Naive thymus-derived CD8-positive, alpha-beta T cell (primary cell): ENCODE measurements at regions not wholly inside any gene's neighbourhood (a gene's known extent, or its start where the extent isn't known, plus 50 kb on each side); places are given as distances from the start of the nearest gene placed in this dataset.

Experiments
- ATAC-seq, 2 donors: fragments of 150-1000 bp; cut with Tn5 transposase in 1 of 2; sonication (Bioruptor Pico), chemical (Tn5 transposase) in 1 of 2; 1 replicate in 1 of 2; 2 replicates in 1 of 2; pipeline ENCODE4 v1.10.0; 2021; ENCODE audit warnings: mild to moderate bottlenecking in 2 of 2, moderate library complexity in 2 of 2
- POLR2A ChIA-PET: fragments of 350-600 bp; sonication (Branson Sonifier 250); formaldehyde crosslinking; loops from one replicate; lab custom pipeline; 2021; ENCODE audit warnings: antibody characterized with exemption; lab: Charles Lee
- DNase-seq, 10 donors: peaks; one replicate each; pipeline versions ENCODE4 v3.0.0 to v3.0.0-alpha.2; 2020 to 2022
- H3K27ac Mint-ChIP-seq, 10 donors: one replicate each; pipeline ENCODE4 v1.8.0; 2020 to 2022; ENCODE audit warnings: mild to moderate bottlenecking in 10 of 10, mixed read lengths in 10 of 10, moderate library complexity in 4 of 10, inconsistent platforms in 1 of 10
- H3K27me3 Mint-ChIP-seq, 5 donors: one replicate each; pipeline ENCODE4 v1.8.0; 2021 to 2022; ENCODE audit warnings: mixed read lengths in 5 of 5
- H3K36me3 Mint-ChIP-seq, 3 donors: one replicate each; pipeline ENCODE4 v1.8.0; 2020 to 2022; ENCODE audit warnings: mixed read lengths in 3 of 3, mild to moderate bottlenecking in 2 of 3, inconsistent platforms in 1 of 3
- H3K4me1 Mint-ChIP-seq, 4 donors: one replicate each; pipeline ENCODE4 v1.8.0; 2021 to 2022; ENCODE audit warnings: mixed read lengths in 4 of 4
- H3K4me3 Mint-ChIP-seq, 10 donors: one replicate each; pipeline ENCODE4 v1.8.0; 2020 to 2022; ENCODE audit warnings: mild to moderate bottlenecking in 10 of 10, mixed read lengths in 10 of 10, moderate library complexity in 6 of 10, inconsistent platforms in 1 of 10
- H3K9me3 Mint-ChIP-seq, 9 donors: one replicate each; pipeline ENCODE4 v1.8.0; 2020 to 2022; ENCODE audit warnings: mixed read lengths in 9 of 9, mild to moderate bottlenecking in 3 of 9, inconsistent platforms in 1 of 9, moderate library complexity in 1 of 9

DNA sequence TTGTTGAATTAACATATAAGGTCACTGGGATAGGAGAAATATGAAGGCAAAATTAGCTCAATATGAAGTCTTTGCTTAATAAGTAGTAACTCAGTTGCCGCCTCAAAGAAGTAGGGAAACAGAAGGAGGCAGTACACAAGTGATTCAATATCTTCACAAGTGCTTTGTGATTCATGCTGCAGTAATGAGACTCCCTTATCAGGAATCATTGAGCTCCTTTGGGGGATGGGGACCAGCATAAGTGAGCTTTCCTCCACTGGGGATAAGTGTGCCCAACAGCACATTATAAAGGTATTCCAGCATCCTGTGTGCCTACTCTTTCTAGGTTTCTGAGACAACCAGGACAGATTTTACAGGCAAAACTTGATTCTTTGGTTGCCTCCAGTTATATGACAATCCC lies 323.4 kb upstream of the UBE2E3 start:
- Mint-ChIP-seq H3K27ac (no peak overlapping the region), H3K4me1 (no peaks in the 10 kb centered on the region), H3K27me3 (peaks cover 3 to 19% (median 9%) of the 10 kb centered on the region in 5 donors), H3K36me3 (no peaks in the 10 kb centered on the region), H3K4me3 (no peak overlapping the region), H3K9me3 (no peaks in the 10 kb centered on the region)
- POLR2A ChIA-PET: no interaction called here
- DNase-seq (no peak), ATAC-seq (no peak)

DNA sequence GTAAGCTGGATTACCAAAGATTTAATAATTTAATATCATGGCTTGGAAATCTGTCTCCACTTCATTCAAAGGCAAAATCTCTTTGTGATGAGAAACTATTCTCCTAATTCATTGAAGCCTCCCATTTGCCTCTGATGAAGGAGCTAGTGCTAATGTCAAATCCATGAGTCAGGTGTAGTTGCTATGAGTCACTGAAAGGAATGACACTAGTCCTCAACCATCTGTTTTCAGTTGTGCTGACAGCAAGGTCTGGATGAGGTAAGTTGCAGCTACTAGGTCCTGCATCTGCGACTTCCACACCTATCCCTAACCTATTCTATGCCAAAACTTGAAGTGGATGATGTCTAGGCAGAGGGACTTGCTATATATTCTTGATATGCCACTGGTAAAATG lies 324.0 kb upstream of the UBE2E3 start:
- Mint-ChIP-seq H3K27me3 (peaks cover 3 to 19% (median 9%) of the 10 kb centered on the region in 5 donors), H3K4me1 (no peaks in the 10 kb centered on the region), H3K9me3 (no peaks in the 10 kb centered on the region), H3K36me3 (no peaks in the 10 kb centered on the region), H3K27ac (no peak overlapping the region), H3K4me3 (no peak overlapping the region)
- DNase-seq: no peak
- ATAC-seq: no peak
- POLR2A ChIA-PET: no interaction called here

- no peaks in the 10 kb centered on the region for H3K36me3 Mint-ChIP-seq
- no peaks in the 10 kb centered on the region for H3K9me3 Mint-ChIP-seq
- POLR2A ChIA-PET: no interaction called here
- no peak overlapping the region for H3K27ac Mint-ChIP-seq
- H3K4me1 Mint-ChIP-seq: no peaks in the 10 kb centered on the region
- H3K4me3 Mint-ChIP-seq: no peak overlapping the region
- ATAC-seq: no peak
- H3K27me3 Mint-ChIP-seq: peaks cover 3 to 17% (median 7%) of the 10 kb centered on the region in 5 donors
- DNase-seq: no peak
Observed at GRCh38 chr2:180655842-180656454, 324.5 kb upstream of the UBE2E3 start.

- ATAC-seq: no peak
Observed at GRCh38 chr2:180655393-180655792, 325.0 kb upstream of the UBE2E3 start.

DNA sequence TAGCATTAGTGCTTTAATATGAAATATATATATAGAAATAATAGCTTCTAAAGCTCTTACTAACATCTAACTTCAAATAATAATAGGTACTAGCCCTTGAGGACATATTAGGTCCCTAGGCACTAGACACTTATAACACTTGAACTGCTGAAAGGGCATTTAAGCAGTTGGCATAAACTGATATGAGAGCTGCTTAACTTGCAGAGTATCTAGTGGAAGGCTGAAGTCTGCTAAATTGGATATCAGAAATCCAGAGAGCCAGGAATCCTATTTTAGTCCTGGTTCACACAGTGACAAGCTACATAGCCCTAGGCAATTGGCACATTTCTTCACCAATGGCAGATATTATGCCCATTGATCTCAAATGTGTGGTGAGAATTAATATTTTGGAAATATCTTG lies 326.9 kb upstream of the UBE2E3 start:
- Mint-ChIP-seq H3K4me3 (no peak overlapping the region), H3K27me3 (peaks cover 0 to 7% (median 3%) of the 10 kb centered on the region in 5 donors), H3K4me1 (no peaks in the 10 kb centered on the region), H3K9me3 (no peaks in the 10 kb centered on the region), H3K27ac (no peak overlapping the region), H3K36me3 (no peaks in the 10 kb centered on the region)
- POLR2A ChIA-PET: no interaction called here
- no peak for DNase-seq
- no peak for ATAC-seq

More at GRCh38 chr2:180655393-180655792, 325.0 kb upstream of the UBE2E3 start:
- no peak overlapping the region for H3K27ac Mint-ChIP-seq
- DNase-seq: no peak
- no peak overlapping the region for H3K4me3 Mint-ChIP-seq
- peaks cover 3 to 15% (median 6%) of the 10 kb centered on the region in 5 donors for H3K27me3 Mint-ChIP-seq
- H3K9me3 Mint-ChIP-seq: no peaks in the 10 kb centered on the region
- POLR2A ChIA-PET: no interaction called here
- no peaks in the 10 kb centered on the region for H3K4me1 Mint-ChIP-seq
- H3K36me3 Mint-ChIP-seq: no peaks in the 10 kb centered on the region

DNA sequence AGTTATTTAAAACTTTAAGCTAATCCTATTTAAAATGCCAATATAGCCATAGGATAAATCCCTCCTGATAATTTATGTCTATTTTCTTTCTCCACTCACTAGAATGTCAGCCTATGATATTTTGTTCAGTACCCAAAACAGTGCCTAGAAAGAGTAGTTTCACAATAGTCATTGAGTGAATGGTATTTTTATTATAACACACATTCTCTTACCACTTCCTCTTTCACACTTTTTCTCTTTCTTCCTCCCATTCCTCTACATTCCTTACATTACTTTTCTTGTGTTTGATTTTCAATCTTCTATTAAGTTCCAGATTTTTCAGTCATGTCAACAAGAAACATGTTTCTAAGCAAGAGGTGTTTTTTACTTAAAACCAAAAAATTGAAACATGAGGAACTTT lies 327.6 kb upstream of the UBE2E3 start:
- H3K27me3 Mint-ChIP-seq: peaks cover 0 to 10% (median 3%) of the 10 kb centered on the region in 5 donors
- POLR2A ChIA-PET: no interaction called here
- H3K36me3 Mint-ChIP-seq: no peaks in the 10 kb centered on the region
- no peak overlapping the region for H3K4me3 Mint-ChIP-seq
- no peak overlapping the region for H3K27ac Mint-ChIP-seq
- DNase-seq: no peak
- H3K4me1 Mint-ChIP-seq: no peaks in the 10 kb centered on the region
- H3K9me3 Mint-ChIP-seq: no peaks in the 10 kb centered on the region
- ATAC-seq: no peak

GRCh38 chr2:180651596-180651995 lies 328.8 kb upstream of the UBE2E3 start:
- DNase-seq (no peak), ATAC-seq (no peak)
- H3K36me3 Mint-ChIP-seq: no peaks in the 10 kb centered on the region
- no peak overlapping the region for H3K4me3 Mint-ChIP-seq
- H3K27ac Mint-ChIP-seq: no peak overlapping the region
- POLR2A ChIA-PET: no interaction called here
- no peaks in the 10 kb centered on the region for H3K4me1 Mint-ChIP-seq
- peaks cover 0 to 12% (median 3%) of the 10 kb centered on the region in 5 donors for H3K27me3 Mint-ChIP-seq
- H3K9me3 Mint-ChIP-seq: no peaks in the 10 kb centered on the region

DNA sequence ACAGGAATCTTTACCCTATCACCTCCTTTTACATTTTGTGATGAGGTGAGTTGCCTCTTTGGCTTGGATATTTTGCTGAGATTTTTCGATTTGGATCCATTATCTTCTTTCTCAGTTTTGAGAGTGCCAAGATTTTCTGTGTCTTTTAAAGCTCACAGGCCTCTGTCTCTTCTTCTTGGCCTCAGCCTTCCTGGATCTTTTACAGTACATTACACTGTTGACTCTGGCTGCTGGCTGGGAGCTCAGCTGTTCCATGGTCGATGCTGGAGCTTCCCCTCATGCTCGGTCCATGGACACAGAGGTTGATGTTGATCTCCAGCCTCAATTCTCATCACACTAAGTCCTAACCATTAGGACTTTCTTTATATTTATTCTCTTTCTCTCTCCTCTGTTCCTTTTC lies 332.8 kb upstream of the UBE2E3 start:
- POLR2A ChIA-PET: no interaction called here
- no peaks in the 10 kb centered on the region for H3K4me1 Mint-ChIP-seq
- H3K27ac Mint-ChIP-seq: no peak overlapping the region
- peaks cover 0 to 2% (median 0%) of the 10 kb centered on the region in 9 donors for H3K9me3 Mint-ChIP-seq
- no peak for DNase-seq
- H3K36me3 Mint-ChIP-seq: no peaks in the 10 kb centered on the region
- H3K27me3 Mint-ChIP-seq: peaks cover 0 to 8% (median 1%) of the 10 kb centered on the region in 5 donors
- no peak overlapping the region for H3K4me3 Mint-ChIP-seq
- no peak for ATAC-seq

- Mint-ChIP-seq H3K27me3 (peaks cover 0 to 7% (median under 1%) of the 10 kb centered on the region in 5 donors), H3K36me3 (no peaks in the 10 kb centered on the region), H3K27ac (no peak overlapping the region), H3K4me1 (no peaks in the 10 kb centered on the region), H3K4me3 (no peak overlapping the region), H3K9me3 (peaks cover 0 to 2% (median 0%) of the 10 kb centered on the region in 9 donors)
- POLR2A ChIA-PET: no interaction called here
- DNase-seq (no peak), ATAC-seq (no peak)
Observed at GRCh38 chr2:180647221-180647620, 333.2 kb upstream of the UBE2E3 start.

DNA sequence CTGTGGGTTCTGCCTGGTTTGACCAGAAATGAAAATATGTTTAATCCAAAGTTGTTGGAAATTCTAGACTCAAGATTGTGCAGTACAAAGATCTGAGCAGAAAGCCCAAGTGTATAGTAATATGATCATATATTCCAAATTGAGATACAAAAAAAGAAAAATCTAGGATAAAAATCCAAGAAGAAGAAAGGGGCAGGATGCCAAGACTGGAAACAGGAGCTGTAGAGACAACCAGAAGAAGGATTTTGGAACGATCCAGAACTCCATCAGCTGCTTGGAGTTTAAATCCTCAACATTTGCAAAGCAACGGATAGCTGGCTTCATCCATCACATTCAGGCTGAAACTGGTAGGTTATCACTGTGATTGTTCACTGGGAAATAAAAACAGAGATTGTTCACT lies 333.6 kb upstream of the UBE2E3 start:
- DNase-seq: no peak
- Mint-ChIP-seq H3K27ac (no peak overlapping the region), H3K4me3 (no peak overlapping the region), H3K27me3 (peaks cover 0 to 5% (median 0%) of the 10 kb centered on the region in 5 donors), H3K36me3 (no peaks in the 10 kb centered on the region), H3K9me3 (peaks cover 0 to 2% (median 0%) of the 10 kb centered on the region in 9 donors), H3K4me1 (no peaks in the 10 kb centered on the region)
- ATAC-seq: no peak
- POLR2A ChIA-PET: no interaction called here

DNA sequence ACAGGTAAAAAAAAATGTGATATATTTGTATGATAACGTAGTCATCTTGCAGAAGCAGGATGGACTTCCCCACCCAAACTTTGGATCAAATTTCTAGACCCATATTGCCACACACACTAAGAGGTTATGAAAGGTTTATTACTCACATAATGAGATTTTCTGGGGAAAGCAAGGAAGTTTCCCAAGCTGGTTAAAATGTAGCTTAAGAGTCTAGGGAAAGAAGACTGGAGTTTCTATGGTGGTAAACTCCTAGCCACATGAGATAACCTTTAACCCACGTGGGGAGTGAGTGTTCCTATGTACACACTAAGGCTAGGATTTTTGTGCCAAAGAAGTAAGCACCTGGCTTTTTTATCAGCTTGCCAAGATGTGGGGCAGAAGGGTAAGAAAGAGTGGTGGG lies 335.7 kb upstream of the UBE2E3 start:
- POLR2A ChIA-PET: no interaction called here
- Mint-ChIP-seq H3K27me3 (peaks cover 0 to 5% (median 0%) of the 10 kb centered on the region in 5 donors), H3K4me3 (no peak overlapping the region), H3K4me1 (no peaks in the 10 kb centered on the region), H3K27ac (no peak overlapping the region), H3K36me3 (no peaks in the 10 kb centered on the region), H3K9me3 (peaks cover 0 to 5% (median 0%) of the 10 kb centered on the region in 9 donors)
- ATAC-seq: no peak
- no peak for DNase-seq

DNA sequence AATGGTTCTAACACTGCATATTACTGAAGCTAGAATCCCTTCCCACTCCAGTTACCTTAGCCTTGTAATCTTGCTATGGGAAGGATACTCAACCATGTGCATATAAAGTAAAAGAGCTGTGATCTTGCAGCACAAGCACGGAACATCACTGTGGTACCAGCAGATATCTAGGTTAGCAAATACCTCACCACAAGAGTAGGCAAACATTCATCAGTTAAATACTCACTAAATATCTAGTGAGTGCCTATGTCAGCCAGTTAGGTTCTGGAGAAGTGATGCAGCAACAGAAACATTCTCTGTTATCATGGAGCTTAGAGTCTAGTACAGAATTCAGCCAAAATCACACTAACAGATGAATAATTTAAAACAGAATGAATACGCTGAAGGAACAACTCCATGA lies 349.6 kb upstream of the UBE2E3 start:
- Mint-ChIP-seq H3K27ac (no peak overlapping the region), H3K27me3 (peaks cover under 1 to 8% (median 4%) of the 10 kb centered on the region in 5 donors), H3K36me3 (no peaks in the 10 kb centered on the region), H3K9me3 (peaks cover 0 to under 1% (median 0%) of the 10 kb centered on the region in 9 donors), H3K4me1 (no peaks in the 10 kb centered on the region), H3K4me3 (no peak overlapping the region)
- POLR2A ChIA-PET: no interaction called here
- ATAC-seq (no peak), DNase-seq (no peak)

- H3K4me3 Mint-ChIP-seq: no peak overlapping the region
- H3K27me3 Mint-ChIP-seq: peaks cover 0 to 4% (median 0%) of the 10 kb centered on the region in 5 donors
- H3K4me1 Mint-ChIP-seq: no peaks in the 10 kb centered on the region
- DNase-seq (no peak), ATAC-seq (no peak)
- H3K36me3 Mint-ChIP-seq: peaks cover 0 to 4% (median 0%) of the 10 kb centered on the region in 3 donors
- no peak overlapping the region for H3K27ac Mint-ChIP-seq
- POLR2A ChIA-PET: no interaction called here
- H3K9me3 Mint-ChIP-seq: peaks cover 0 to 6% (median 2%) of the 10 kb centered on the region in 9 donors
Observed at GRCh38 chr2:180625006-180625844, 355.2 kb upstream of the UBE2E3 start.
